CD4-positive, CD25-positive, alpha-beta regulatory T cell (primary cell): ENCODE measurements at regions not wholly inside any gene's neighbourhood (a gene's known extent, or its start where the extent isn't known, plus 50 kb on each side); places are given as distances from the start of the nearest gene placed in this dataset.

ENCODE experiments used
- ATAC-seq, 2 donors: fragments of 150-1000 bp; cut with Tn5 transposase; one replicate each; pipeline ENCODE4 v1.10.0; 2021; ENCODE audit warnings: low read depth in 2 of 2, moderate number of reproducible peaks in 2 of 2, moderate library complexity in 1 of 2
- DNase-seq, 3 donors: peaks; one replicate each; pipeline versions ENCODE4 v3.0.0 to v3.0.0-alpha.2; 2012 to 2022; ENCODE audit warnings: mixed read lengths in 1 of 3
- H3K27ac ChIP-seq: one replicate; pipeline ENCODE4 v1.7.0; 2013; ENCODE audit warnings: mild to moderate bottlenecking, low read length; ENCODE audit not compliant: insufficient read depth, poor library complexity, severe bottlenecking
- H3K27me3 ChIP-seq: one replicate; pipeline ENCODE4 v1.7.0; 2013; ENCODE audit warnings: low read length; ENCODE audit not compliant: control insufficient read depth, insufficient read depth
- H3K36me3 ChIP-seq: one replicate; pipeline ENCODE4 v1.7.0; 2013; ENCODE audit warnings: mild to moderate bottlenecking, low read length, moderate library complexity; ENCODE audit not compliant: control insufficient read depth, insufficient read depth
- H3K4me1 ChIP-seq: 2 replicates; pipeline ENCODE4 v1.7.0; 2013; ENCODE audit warnings: mild to moderate bottlenecking, low read length; ENCODE audit not compliant: insufficient read depth, control insufficient read depth, poor library complexity, severe bottlenecking
- H3K4me3 ChIP-seq: one replicate; pipeline ENCODE4 v1.7.0; 2013; ENCODE audit warnings: low read depth, mild to moderate bottlenecking, low read length, moderate library complexity
- H3K9me3 ChIP-seq, 2 experiments: 1 replicate in 1 of 2; 2 replicates in 1 of 2; pipeline ENCODE4 v1.7.0; 2013; ENCODE audit warnings: low read length in 2 of 2, mild to moderate bottlenecking in 1 of 2, moderate library complexity in 1 of 2; ENCODE audit not compliant: control insufficient read depth in 2 of 2
- H3K27ac Mint-ChIP-seq, 3 donors: one replicate each; pipeline ENCODE4 v1.8.0; 2020 to 2022; ENCODE audit warnings: mild to moderate bottlenecking in 3 of 3, mixed read lengths in 3 of 3, moderate library complexity in 2 of 3
- H3K27me3 Mint-ChIP-seq: one replicate; pipeline ENCODE4 v1.8.0; 2022; ENCODE audit warnings: mild to moderate bottlenecking, mixed read lengths
- H3K36me3 Mint-ChIP-seq: one replicate; pipeline ENCODE4 v1.8.0; 2020; ENCODE audit warnings: mixed read lengths
- H3K4me1 Mint-ChIP-seq, 4 donors: one replicate each; pipeline ENCODE4 v1.8.0; 2020 to 2022; ENCODE audit warnings: mixed read lengths in 4 of 4, mild to moderate bottlenecking in 1 of 4
- H3K4me3 Mint-ChIP-seq, 4 donors: one replicate each; pipeline ENCODE4 v1.8.0; 2020 to 2022; ENCODE audit warnings: mild to moderate bottlenecking in 4 of 4, mixed read lengths in 4 of 4, moderate library complexity in 3 of 4
- H3K9me3 Mint-ChIP-seq, 7 donors: one replicate each; pipeline ENCODE4 v1.8.0; 2020 to 2022; ENCODE audit warnings: mixed read lengths in 7 of 7, mild to moderate bottlenecking in 3 of 7, moderate library complexity in 2 of 7

DNA sequence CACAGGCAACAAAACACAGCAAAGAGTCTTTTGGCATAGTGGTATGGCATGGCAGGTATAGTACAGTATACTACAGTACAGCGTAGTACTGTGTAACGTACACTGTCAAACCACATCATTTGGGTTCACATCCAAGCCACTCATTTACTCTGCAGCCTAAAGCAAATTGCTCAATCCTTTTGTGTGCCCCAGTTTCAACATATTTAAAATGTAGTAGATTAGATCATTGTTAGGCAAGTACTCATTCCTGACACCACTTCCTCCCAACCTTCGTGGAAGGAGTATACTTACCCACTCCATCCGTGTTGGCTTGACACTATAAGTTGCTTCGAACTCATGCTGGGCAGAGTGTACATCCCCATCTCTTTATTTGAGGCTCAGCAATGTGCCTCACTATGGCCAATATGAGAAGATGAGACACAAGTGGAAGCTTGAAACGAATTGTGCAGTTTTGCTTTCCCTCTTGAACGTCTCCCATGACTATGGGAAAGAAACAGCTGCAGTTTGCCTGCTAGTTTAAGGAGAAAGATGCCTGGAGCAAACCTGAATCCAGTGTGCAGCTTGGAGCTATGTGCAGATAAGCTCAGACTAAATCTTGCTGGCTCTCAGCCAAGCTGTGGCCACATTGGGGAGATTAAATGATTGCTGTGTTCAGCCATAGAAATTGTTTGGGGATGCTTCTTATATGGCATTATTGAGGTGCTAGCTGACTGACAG, 85.7 kb upstream of the TBL1X start:
- Mint-ChIP-seq H3K36me3 (peaks cover 3% of the 10 kb centered on the region), H3K4me3 (no peak overlapping the region), H3K27me3 (no peaks in the 10 kb centered on the region), H3K27ac (no peak overlapping the region), H3K9me3 (peaks cover 0 to 4% (median 0%) of the 10 kb centered on the region in 7 donors), H3K4me1 (peaks cover 0 to 16% (median 5%) of the 10 kb centered on the region in 4 donors)
- no peaks in the 10 kb centered on the region for H3K4me1 ChIP-seq
- H3K27me3 ChIP-seq: no peaks in the 10 kb centered on the region
- DNase-seq: peak in 1 of 3 donors; percentile 7
- no peaks in the 10 kb centered on the region for H3K36me3 ChIP-seq
- no peak for ATAC-seq
- H3K4me3 ChIP-seq: no peak overlapping the region
- no peaks in the 10 kb centered on the region for H3K9me3 ChIP-seq
- no peak overlapping the region for H3K27ac ChIP-seq

DNA sequence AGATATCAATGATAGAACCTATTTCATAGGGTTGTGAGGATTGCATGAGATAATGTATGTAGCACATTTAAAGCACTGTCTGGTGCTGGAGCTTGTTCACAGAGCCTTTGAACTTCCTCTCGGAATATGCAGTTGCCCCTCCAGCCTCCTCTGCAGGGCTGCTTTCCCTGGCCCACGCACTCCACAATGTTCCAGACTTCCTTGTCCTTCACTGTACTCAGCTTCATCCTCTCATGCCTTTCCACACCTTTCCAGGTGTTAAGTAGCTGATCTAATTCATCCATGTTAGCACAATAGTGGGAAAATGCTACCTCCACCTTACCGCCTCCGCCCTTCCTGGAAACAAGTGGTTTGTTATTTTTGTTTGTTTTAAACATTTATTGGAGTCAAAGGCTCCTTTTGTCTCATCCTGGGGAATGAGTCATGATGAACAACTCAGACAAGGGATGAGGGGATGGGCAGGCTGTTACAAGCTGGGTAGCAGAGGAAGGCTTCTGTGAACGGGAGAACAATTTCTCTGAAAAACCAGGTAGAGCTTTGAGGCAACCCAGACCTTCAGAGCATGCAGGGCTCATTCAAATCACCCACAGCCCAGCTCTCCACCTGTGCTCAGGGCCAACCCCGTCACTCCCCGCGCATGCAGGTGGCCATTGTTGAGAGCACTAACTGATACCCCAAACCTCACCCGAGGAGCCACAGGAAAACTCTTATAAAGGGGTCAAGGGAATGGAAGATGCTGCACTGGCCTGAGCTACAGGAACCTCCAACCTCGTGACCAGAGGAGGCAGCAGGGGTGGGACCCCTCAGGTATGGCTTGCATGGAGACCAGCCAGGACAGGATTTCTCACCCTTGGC, 84.9 kb upstream of the TBL1X start:
- peaks cover 0 to 4% (median 0%) of the 10 kb centered on the region in 7 donors for H3K9me3 Mint-ChIP-seq
- H3K27ac Mint-ChIP-seq: peak overlapping the region in 1 of 3 donors; percentile 27
- H3K4me3 Mint-ChIP-seq: no peak overlapping the region

DNA sequence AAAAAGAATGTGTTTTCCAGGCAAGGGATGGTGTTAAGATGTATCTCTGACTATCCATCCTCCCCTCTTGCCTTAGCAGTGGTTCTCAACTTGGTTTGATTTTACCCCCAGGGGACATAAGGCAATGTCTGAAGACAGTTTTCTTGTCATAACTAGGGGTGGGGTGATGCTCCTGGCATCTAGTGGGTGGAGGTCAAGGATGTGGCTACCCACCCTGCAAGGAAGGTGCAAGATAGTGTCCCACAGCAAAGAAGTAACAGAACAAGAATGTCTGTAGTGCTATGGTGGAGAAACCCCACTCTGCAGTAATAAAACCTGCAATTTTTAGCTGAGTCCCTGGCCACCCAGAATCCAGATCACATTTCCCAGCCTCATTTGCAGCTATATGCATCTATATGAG, 81.2 kb upstream of the TBL1X start:
- H3K27ac ChIP-seq: no peak overlapping the region
- ATAC-seq (no peak), DNase-seq (no peak)
- Mint-ChIP-seq H3K9me3 (peaks cover 0 to 4% (median 0%) of the 10 kb centered on the region in 7 donors), H3K27ac (no peak overlapping the region), H3K4me3 (no peak overlapping the region), H3K36me3 (peaks cover 3% of the 10 kb centered on the region), H3K27me3 (peaks cover 6% of the 10 kb centered on the region), H3K4me1 (peaks cover 0 to 13% (median under 1%) of the 10 kb centered on the region in 4 donors)
- no peaks in the 10 kb centered on the region for H3K27me3 ChIP-seq
- H3K4me3 ChIP-seq: no peak overlapping the region
- no peaks in the 10 kb centered on the region for H3K4me1 ChIP-seq
- H3K36me3 ChIP-seq: no peaks in the 10 kb centered on the region
- H3K9me3 ChIP-seq: no peaks in the 10 kb centered on the region

More for the DNA sequence above, 84.9 kb upstream of the TBL1X start:
- DNase-seq: peak in 1 of 3 donors; percentile 50
- ATAC-seq: no peak
- H3K36me3 ChIP-seq: no peaks in the 10 kb centered on the region
- H3K27me3 ChIP-seq: no peaks in the 10 kb centered on the region
- no peak overlapping the region for H3K4me3 ChIP-seq
- Mint-ChIP-seq H3K27me3 (no peaks in the 10 kb centered on the region), H3K36me3 (peaks cover 3% of the 10 kb centered on the region), H3K4me1 (peaks cover 0 to 16% (median 5%) of the 10 kb centered on the region in 4 donors)
- no peaks in the 10 kb centered on the region for H3K4me1 ChIP-seq
- no peaks in the 10 kb centered on the region for H3K9me3 ChIP-seq
- no peak overlapping the region for H3K27ac ChIP-seq

DNA sequence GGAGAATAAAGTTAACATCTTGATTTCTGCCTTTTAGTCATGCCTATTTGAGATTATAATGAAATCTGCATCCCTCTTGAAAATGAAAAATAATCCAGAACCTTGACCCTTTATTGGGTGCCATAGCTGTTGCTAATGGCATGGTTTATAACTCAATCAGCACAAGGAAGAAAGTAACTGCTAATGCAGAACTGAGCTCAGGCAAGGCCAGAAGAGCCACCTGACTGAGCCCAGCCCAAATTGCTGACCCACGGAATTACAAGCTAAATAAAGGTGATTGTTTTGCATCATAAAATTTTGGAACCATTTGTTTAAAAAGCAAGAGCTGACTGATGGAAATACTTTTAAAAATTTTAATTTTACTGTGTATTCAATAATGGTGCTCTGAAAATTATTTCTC, 76.4 kb upstream of the TBL1X start:
- no peak for ATAC-seq
- no peak overlapping the region for H3K4me3 Mint-ChIP-seq
- Histone ChIP-seq H3K27ac (no peak overlapping the region), H3K9me3 (no peaks in the 10 kb centered on the region), H3K4me1 (no peaks in the 10 kb centered on the region), H3K36me3 (no peaks in the 10 kb centered on the region), H3K4me3 (no peak overlapping the region), H3K27me3 (no peaks in the 10 kb centered on the region)
- no peak overlapping the region for H3K27ac Mint-ChIP-seq
- H3K9me3 Mint-ChIP-seq: no peaks in the 10 kb centered on the region
- H3K36me3 Mint-ChIP-seq: no peaks in the 10 kb centered on the region
- peaks cover 10% of the 10 kb centered on the region for H3K27me3 Mint-ChIP-seq
- peaks cover 0 to 2% (median 0%) of the 10 kb centered on the region in 4 donors for H3K4me1 Mint-ChIP-seq
- no peak for DNase-seq

DNA sequence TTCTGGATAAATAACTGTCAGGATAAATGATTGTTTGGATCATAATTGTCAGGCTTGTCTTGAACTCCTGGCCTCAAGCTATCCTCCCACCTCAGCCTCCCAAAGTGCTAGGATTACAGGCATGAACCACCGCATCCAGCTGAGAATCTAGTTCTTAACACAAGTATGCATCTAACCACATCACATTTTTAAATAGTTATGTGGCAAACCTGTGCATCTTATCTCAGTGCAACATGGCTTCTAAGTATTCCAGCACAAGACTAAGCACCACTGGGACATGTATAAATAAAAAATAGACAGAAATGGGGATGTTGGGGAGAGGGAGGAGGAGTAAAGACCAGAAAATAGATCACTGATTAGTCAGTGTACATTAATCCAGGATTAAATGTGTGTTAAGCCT, 74.7 kb upstream of the TBL1X start:
- H3K36me3 ChIP-seq: no peaks in the 10 kb centered on the region
- no peak for ATAC-seq
- no peak overlapping the region for H3K27ac ChIP-seq
- Mint-ChIP-seq H3K27me3 (peaks cover 10% of the 10 kb centered on the region), H3K4me3 (no peak overlapping the region), H3K27ac (no peak overlapping the region), H3K4me1 (no peaks in the 10 kb centered on the region), H3K36me3 (no peaks in the 10 kb centered on the region), H3K9me3 (no peaks in the 10 kb centered on the region)
- DNase-seq: no peak
- H3K27me3 ChIP-seq: no peaks in the 10 kb centered on the region
- H3K9me3 ChIP-seq: no peaks in the 10 kb centered on the region
- H3K4me1 ChIP-seq: no peaks in the 10 kb centered on the region
- H3K4me3 ChIP-seq: no peak overlapping the region

DNA sequence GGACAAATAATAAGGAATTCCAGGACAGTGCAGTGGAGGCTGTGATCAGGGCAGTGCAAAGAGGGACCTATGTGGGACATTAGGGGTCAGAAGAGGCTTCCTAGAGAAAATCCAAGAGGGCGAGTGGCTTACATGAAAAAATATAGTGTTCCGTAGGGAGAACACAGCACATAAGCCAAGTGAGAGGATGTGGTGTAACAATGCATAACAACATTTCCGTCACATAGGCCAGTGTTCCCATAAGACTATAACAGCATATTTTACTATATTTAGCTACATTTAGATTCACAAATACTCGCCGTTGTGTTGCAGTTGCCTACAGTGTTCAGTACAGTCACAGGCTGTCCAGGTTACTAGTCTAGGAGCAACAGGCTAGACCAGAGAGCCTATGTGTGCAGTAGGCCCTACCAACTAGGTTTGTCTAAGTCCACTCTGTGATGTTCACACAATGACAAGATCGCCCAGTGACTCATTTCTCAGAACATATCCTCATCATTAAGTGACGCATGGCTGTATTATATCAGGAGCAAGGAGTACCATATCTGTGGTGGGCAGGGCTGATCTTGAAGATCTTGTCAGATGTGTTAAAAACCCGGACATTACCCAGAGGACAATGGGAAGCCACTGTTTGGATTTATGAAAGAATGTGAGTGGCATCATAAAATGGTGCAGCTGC, 74.0 kb upstream of the TBL1X start:
- peaks cover 0 to 2% (median 0%) of the 10 kb centered on the region in 4 donors for H3K4me1 Mint-ChIP-seq
- ATAC-seq (no peak), DNase-seq (no peak)
- H3K4me1 ChIP-seq: no peaks in the 10 kb centered on the region
- H3K36me3 ChIP-seq: no peaks in the 10 kb centered on the region
- no peak overlapping the region for H3K4me3 ChIP-seq
- no peak overlapping the region for H3K4me3 Mint-ChIP-seq
- H3K36me3 Mint-ChIP-seq: no peaks in the 10 kb centered on the region
- no peak overlapping the region for H3K27ac ChIP-seq
- H3K27me3 ChIP-seq: no peaks in the 10 kb centered on the region
- H3K9me3 Mint-ChIP-seq: no peaks in the 10 kb centered on the region
- H3K27me3 Mint-ChIP-seq: peaks cover 9% of the 10 kb centered on the region
- no peak overlapping the region for H3K27ac Mint-ChIP-seq
- no peaks in the 10 kb centered on the region for H3K9me3 ChIP-seq

DNA sequence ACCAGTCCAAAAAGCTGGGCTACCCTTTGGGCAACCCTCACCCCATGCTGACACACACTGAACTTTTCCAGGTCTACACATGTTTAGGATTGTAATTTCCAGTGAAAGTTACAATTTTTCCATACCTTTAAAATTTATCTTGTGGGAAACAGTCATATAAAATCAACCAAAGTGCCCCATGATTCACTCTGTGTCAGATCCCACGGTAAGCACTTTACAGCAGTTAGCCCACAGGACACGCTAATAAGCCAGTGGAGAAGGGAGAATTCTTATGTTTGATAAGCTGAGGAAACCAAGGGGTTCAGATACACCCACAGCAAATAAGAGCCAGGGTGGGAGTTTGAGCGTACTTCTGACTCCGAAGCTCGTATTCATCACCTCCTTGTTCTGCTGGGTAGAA, 72.4 kb upstream of the TBL1X start:
- H3K4me1 ChIP-seq: no peaks in the 10 kb centered on the region
- no peaks in the 10 kb centered on the region for H3K36me3 Mint-ChIP-seq
- H3K36me3 ChIP-seq: no peaks in the 10 kb centered on the region
- H3K27me3 ChIP-seq: no peaks in the 10 kb centered on the region
- ATAC-seq: no peak
- no peak overlapping the region for H3K27ac Mint-ChIP-seq
- H3K9me3 ChIP-seq: no peaks in the 10 kb centered on the region
- no peak for DNase-seq
- H3K27ac ChIP-seq: no peak overlapping the region
- no peaks in the 10 kb centered on the region for H3K9me3 Mint-ChIP-seq
- H3K4me3 ChIP-seq: no peak overlapping the region
- peaks cover 4% of the 10 kb centered on the region for H3K27me3 Mint-ChIP-seq
- H3K4me3 Mint-ChIP-seq: no peak overlapping the region
- H3K4me1 Mint-ChIP-seq: peaks cover 0 to 2% (median 0%) of the 10 kb centered on the region in 4 donors
